KMS-11 (cell line): ENCODE measurements at regions not wholly inside any gene's neighbourhood (a gene's known extent, or its start where the extent isn't known, plus 50 kb on each side); places are given as distances from the start of the nearest gene placed in this dataset.

Source experiments
- H2AFZ ChIP-seq: fragments of 200-600 bp; sonication (generic); 2 replicates; pipeline ENCODE4 v1.6.1; 2016; ENCODE audit warnings: antibody characterized with exemption, mixed run types, low read depth
- H3K27ac ChIP-seq: fragments of 200-600 bp; sonication (generic); 2 replicates; pipeline ENCODE4 v1.6.1; 2016; ENCODE audit warnings: mild to moderate bottlenecking, mixed run types
- H3K27me3 ChIP-seq: fragments of 200-600 bp; sonication (generic); 2 replicates; pipeline ENCODE4 v1.6.1; 2017; ENCODE audit warnings: mild to moderate bottlenecking, low read depth, mixed run types, moderate library complexity; ENCODE audit not compliant: insufficient read depth
- H3K36me3 ChIP-seq: fragments of 200-600 bp; sonication (generic); 2 replicates; pipeline ENCODE4 v1.6.1; 2017; ENCODE audit warnings: mild to moderate bottlenecking, mixed run types; ENCODE audit not compliant: insufficient read depth
- H3K4me1 ChIP-seq: fragments of 200-600 bp; sonication (generic); 2 replicates; pipeline ENCODE4 v1.6.1; 2016; ENCODE audit warnings: mild to moderate bottlenecking, low read depth, mixed run types; ENCODE audit not compliant: poor library complexity, severe bottlenecking
- H3K4me2 ChIP-seq: fragments of 200-600 bp; sonication (generic); 2 replicates; pipeline ENCODE4 v1.7.0; 2016; ENCODE audit warnings: mild to moderate bottlenecking, mixed run types
- H3K4me3 ChIP-seq: fragments of 200-600 bp; sonication (generic); IDR thresholded peaks from 2 replicates; pipeline ENCODE4 v1.6.1; 2017; ENCODE audit warnings: low read depth, low read length, mixed read lengths; ENCODE audit not compliant: insufficient read depth
- H3K79me2 ChIP-seq: fragments of 200-600 bp; sonication (generic); 2 replicates; pipeline ENCODE4 v1.6.1; 2016; ENCODE audit warnings: low read depth, mixed run types; ENCODE audit not compliant: insufficient read depth
- H3K9ac ChIP-seq: fragments of 200-600 bp; sonication (generic); 2 replicates; pipeline ENCODE4 v1.6.1; 2016; ENCODE audit warnings: mild to moderate bottlenecking, mixed run types
- H4K20me1 ChIP-seq: fragments of 200-600 bp; sonication (generic); 2 replicates; pipeline ENCODE4 v1.6.1; 2016; ENCODE audit warnings: mild to moderate bottlenecking, mixed run types; ENCODE audit not compliant: insufficient read depth
- TF ChIP-seq, protein P1 (sequence below): fragments of 200-600 bp; sonication (generic); conservative IDR thresholded peaks from 2 replicates; pipeline ENCODE4 v1.6.1; 2017; ENCODE audit warnings: low read depth, mild to moderate bottlenecking, antibody characterized with exemption, low read length, moderate library complexity, mixed read lengths

DNA sequence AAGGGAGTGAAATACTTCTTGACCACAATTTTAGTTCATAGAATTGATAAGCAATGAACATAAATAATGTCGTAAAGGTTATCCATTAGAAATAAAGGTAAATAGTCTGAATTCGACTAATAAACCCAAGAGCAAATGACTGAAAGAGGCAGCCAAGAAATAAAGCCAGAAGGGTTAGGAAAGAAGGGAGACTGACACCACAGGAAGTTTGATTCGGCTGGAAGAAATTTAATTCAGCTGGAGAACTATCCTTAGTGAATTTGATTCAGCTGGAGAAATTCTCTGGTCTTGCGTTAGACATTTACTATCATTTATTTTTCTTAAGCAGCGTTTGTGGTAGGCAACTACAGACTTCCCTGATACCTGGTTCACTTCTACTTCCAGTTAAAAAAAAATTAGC, 429.6 kb downstream of the PID1 start:
- TF ChIP-seq, protein P1, sequence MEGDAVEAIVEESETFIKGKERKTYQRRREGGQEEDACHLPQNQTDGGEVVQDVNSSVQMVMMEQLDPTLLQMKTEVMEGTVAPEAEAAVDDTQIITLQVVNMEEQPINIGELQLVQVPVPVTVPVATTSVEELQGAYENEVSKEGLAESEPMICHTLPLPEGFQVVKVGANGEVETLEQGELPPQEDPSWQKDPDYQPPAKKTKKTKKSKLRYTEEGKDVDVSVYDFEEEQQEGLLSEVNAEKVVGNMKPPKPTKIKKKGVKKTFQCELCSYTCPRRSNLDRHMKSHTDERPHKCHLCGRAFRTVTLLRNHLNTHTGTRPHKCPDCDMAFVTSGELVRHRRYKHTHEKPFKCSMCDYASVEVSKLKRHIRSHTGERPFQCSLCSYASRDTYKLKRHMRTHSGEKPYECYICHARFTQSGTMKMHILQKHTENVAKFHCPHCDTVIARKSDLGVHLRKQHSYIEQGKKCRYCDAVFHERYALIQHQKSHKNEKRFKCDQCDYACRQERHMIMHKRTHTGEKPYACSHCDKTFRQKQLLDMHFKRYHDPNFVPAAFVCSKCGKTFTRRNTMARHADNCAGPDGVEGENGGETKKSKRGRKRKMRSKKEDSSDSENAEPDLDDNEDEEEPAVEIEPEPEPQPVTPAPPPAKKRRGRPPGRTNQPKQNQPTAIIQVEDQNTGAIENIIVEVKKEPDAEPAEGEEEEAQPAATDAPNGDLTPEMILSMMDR = no peak
- H4K20me1 ChIP-seq = no peaks in the 10 kb centered on the region
- no peak overlapping the region for H3K27ac ChIP-seq
- H3K4me3 ChIP-seq = no peak overlapping the region
- no peaks in the 10 kb centered on the region for H3K4me1 ChIP-seq
- H3K9ac ChIP-seq = no peak overlapping the region
- no peak overlapping the region for H3K4me2 ChIP-seq
- no peaks in the 10 kb centered on the region for H3K27me3 ChIP-seq
- H2AFZ ChIP-seq = no peak overlapping the region
- no peaks in the 10 kb centered on the region for H3K79me2 ChIP-seq
- no peaks in the 10 kb centered on the region for H3K36me3 ChIP-seq

DNA sequence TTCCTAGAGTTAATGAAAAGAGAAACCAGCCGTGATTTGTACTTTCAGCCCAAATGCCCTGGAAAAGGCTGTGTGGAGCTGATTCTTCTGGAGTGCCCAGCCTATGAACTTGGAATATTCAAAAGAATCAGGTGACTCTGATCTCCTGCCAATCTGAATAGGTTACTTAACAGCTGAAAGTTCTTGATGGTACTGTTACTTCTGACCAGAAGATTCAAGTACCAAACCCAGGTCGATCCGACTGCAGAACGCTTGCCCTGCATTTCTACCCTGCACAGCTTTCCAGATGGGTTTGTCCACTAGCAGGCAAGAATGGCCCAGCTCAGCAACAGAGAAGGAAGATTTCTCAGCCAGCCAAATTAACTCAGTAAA, 430.4 kb downstream of the PID1 start:
- no peak overlapping the region for H2AFZ ChIP-seq
- H3K4me1 ChIP-seq = no peaks in the 10 kb centered on the region
- H3K9ac ChIP-seq = no peak overlapping the region
- no peaks in the 10 kb centered on the region for H3K27me3 ChIP-seq
- TF ChIP-seq, protein P1 = no peak
- no peaks in the 10 kb centered on the region for H3K79me2 ChIP-seq
- H3K27ac ChIP-seq = no peak overlapping the region
- H3K36me3 ChIP-seq = no peaks in the 10 kb centered on the region
- H3K4me3 ChIP-seq = no peak overlapping the region
- no peaks in the 10 kb centered on the region for H4K20me1 ChIP-seq
- H3K4me2 ChIP-seq = no peak overlapping the region

DNA sequence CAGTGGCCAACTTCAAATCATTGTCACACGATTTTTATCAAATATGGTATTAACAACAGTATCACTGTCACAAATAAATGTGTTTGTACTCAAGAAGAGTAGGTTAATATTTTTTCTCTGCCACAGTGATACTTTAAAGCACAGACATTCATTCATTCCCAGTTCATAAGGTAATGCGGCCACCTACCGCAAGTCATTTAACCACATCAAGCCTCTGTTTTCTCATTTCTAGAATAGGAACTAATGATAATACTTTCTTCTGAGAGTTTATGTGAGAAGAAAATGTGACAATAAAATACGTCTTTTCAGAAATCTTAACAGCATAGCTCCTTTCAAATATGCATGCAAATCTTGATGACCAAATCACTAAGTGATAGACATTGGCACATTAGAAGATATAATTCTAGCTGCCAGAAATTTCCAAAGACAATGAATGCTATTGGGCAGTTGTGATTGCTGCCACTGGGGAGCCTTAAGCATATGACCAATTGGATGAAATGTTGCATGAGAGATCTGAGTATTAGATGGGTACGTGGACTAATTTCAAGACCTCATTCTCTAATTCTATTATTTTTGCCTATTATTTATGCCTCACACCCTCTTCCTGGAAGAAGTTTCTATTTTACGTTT, 430.9 kb downstream of the PID1 start:
- H3K4me3 ChIP-seq = no peak overlapping the region
- H2AFZ ChIP-seq = no peak overlapping the region
- H4K20me1 ChIP-seq = no peaks in the 10 kb centered on the region
- no peaks in the 10 kb centered on the region for H3K27me3 ChIP-seq
- TF ChIP-seq, protein P1 = no peak
- no peak overlapping the region for H3K4me2 ChIP-seq
- H3K36me3 ChIP-seq = no peaks in the 10 kb centered on the region
- H3K9ac ChIP-seq = no peak overlapping the region
- no peaks in the 10 kb centered on the region for H3K4me1 ChIP-seq
- no peak overlapping the region for H3K27ac ChIP-seq
- no peaks in the 10 kb centered on the region for H3K79me2 ChIP-seq

DNA sequence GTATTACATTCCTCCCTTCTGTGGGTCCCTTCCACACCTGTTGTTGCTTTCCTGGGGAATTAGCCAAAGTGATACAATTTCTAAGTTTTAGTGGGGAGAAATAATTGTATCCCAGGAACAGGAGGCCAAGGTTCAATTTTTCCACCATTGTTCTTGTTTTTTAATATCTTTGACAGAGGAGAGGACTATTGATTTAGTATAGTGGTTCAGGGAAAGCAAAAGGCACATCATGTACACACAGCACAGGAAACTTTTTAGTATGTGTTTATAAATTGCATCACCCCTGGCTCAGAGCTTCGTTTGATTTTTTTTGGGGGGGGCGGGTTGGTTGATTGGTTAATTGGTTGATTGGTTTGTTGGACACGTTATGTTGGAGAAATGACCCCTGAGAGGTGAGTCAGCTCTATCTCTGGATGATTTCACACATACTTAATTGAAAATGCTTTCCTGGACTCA, 431.6 kb downstream of the PID1 start:
- Histone ChIP-seq H3K4me1 (no peaks in the 10 kb centered on the region), H3K4me2 (no peak overlapping the region), H3K4me3 (no peak overlapping the region), H4K20me1 (no peaks in the 10 kb centered on the region), H2AFZ (no peak overlapping the region), H3K79me2 (no peaks in the 10 kb centered on the region), H3K36me3 (no peaks in the 10 kb centered on the region), H3K9ac (no peak overlapping the region), H3K27ac (no peak overlapping the region), H3K27me3 (no peaks in the 10 kb centered on the region)
- TF ChIP-seq, protein P1 = no peak
